K562 (cell line): ENCODE measurements at regions not wholly inside any gene's neighbourhood (a gene's known extent, or its start where the extent isn't known, plus 50 kb on each side); places are given as distances from the start of the nearest gene placed in this dataset.

Experiments used
- ATAC-seq: fragments of 200-7000 bp; cut with Tn5 transposase; 3 replicates; pipeline ENCODE4 v1.9.1; 2020; ENCODE audit warnings: moderate library complexity
- BruUV-seq: library from RNA; stranded (reverse); fragments of 400-500 nt; replicated peaks from 2 replicates; lab custom pipeline; 2021; lab: Mats Ljungman, UMichigan
- CTCF ChIA-PET: fragments of 300-600 bp; formaldehyde crosslinking; extraction: SDS; loops from one replicate; lab custom pipeline; 2021; ENCODE audit warnings: low intra/inter-chr PET ratio; lab: Yijun Ruan, JAX
- POLR2A ChIA-PET: fragments of 300-600, 350-650 bp; sonication (Branson Sonifier 250); formaldehyde crosslinking; extraction: SDS; loops from one replicate; lab custom pipeline; 2021; ENCODE audit warnings: antibody characterized with exemption, inconsistent platforms; lab: Yijun Ruan, JAX
- DNase-seq, 4 experiments: peaks; one replicate each; pipeline versions ENCODE4 v3.0.0 to v3.0.0-alpha.2; 2011 to 2018; ENCODE audit warnings: low spot score in 3 of 4, mixed read lengths in 3 of 4; ENCODE audit errors: extremely low read depth in 1 of 4
- FAIRE-seq: peaks from 2 replicates; lab custom pipeline; 2011; peaks lifted over from hg19 to GRCh38; lab: Jason Lieb, UNC
- H2AFZ ChIP-seq: 2 replicates; pipeline ENCODE4 v1.6.0; 2011; ENCODE audit warnings: low read depth, low read length, control low read depth, inconsistent platforms
- H3K27ac ChIP-seq: fragments of 200-600 bp; 3 replicates; pipeline ENCODE4 v1.8.0; 2011; ENCODE audit warnings: low read depth, mild to moderate bottlenecking, control low read depth, inconsistent platforms, low read length, moderate library complexity, mixed read lengths; ENCODE audit errors: extremely low read depth
- H3K27me3 ChIP-seq, 2 experiments: fragments of 300-600 bp in 1 of 2; 2 replicates in 1 of 2; 3 replicates in 1 of 2; pipeline versions ENCODE4 v1.6.0 to v1.8.0; 2011; ENCODE audit warnings: inconsistent platforms in 2 of 2, low read length in 2 of 2, mild to moderate bottlenecking in 1 of 2, mixed read lengths in 1 of 2, moderate library complexity in 1 of 2; ENCODE audit not compliant: control insufficient read depth in 2 of 2, insufficient read depth in 2 of 2
- H3K36me3 ChIP-seq: fragments of 300-600 bp; 3 replicates; pipeline ENCODE4 v1.8.0; 2011; ENCODE audit warnings: mild to moderate bottlenecking, low read length, inconsistent platforms; ENCODE audit not compliant: control insufficient read depth, insufficient read depth
- H3K4me1 ChIP-seq, 2 experiments: fragments of 200-600 bp in 1 of 2; replicated peaks in 1 of 2; 2 replicates in 1 of 2; 3 replicates in 1 of 2; pipeline versions ENCODE4 v1.5.1 to v1.8.0; 2011; ENCODE audit warnings: inconsistent platforms in 2 of 2, low read length in 2 of 2, mild to moderate bottlenecking in 1 of 2, mixed read lengths in 1 of 2, moderate library complexity in 1 of 2; ENCODE audit not compliant: control insufficient read depth in 2 of 2, insufficient read depth in 2 of 2
- H3K4me2 ChIP-seq: 2 replicates; pipeline ENCODE4 v1.6.1; 2011; ENCODE audit warnings: low read length, control low read depth, inconsistent platforms, mixed read lengths; ENCODE audit not compliant: insufficient read depth
- H3K4me3 ChIP-seq: fragments of 200-600 bp; sonication (generic), shearing (Covaris generic); 2 replicates; pipeline ENCODE4 v1.5.1; 2016; ENCODE audit warnings: control low read depth, inconsistent platforms
- H3K79me2 ChIP-seq: fragments of 200-600 bp; 3 replicates; pipeline ENCODE4 v1.8.0; 2011; ENCODE audit warnings: low read length, inconsistent platforms; ENCODE audit not compliant: control insufficient read depth, insufficient read depth
- H3K9ac ChIP-seq, 2 experiments: 2 replicates each; pipeline versions ENCODE4 v1.6.0 to v1.6.1; 2011; ENCODE audit warnings: low read depth in 2 of 2, low read length in 2 of 2, control low read depth in 1 of 2, inconsistent platforms in 1 of 2, mild to moderate bottlenecking in 1 of 2, mixed read lengths in 1 of 2; ENCODE audit not compliant: insufficient read depth in 1 of 2
- H3K9me1 ChIP-seq: one replicate; pipeline ENCODE4 v1.6.0; 2011; ENCODE audit warnings: inconsistent platforms, mild to moderate bottlenecking, low read length, moderate library complexity; ENCODE audit not compliant: control insufficient read depth, insufficient read depth
- H3K9me3 ChIP-seq: replicated peaks from 2 replicates; pipeline ENCODE4 v1.5.1; 2011; ENCODE audit warnings: low read depth, low read length, inconsistent platforms; ENCODE audit not compliant: control insufficient read depth, insufficient read depth
- H4K20me1 ChIP-seq: replicated peaks from 2 replicates; pipeline ENCODE4 v1.6.1; 2011; ENCODE audit warnings: low read length, inconsistent platforms, mixed read lengths; ENCODE audit not compliant: control insufficient read depth, insufficient read depth
- HDAC3 ChIP-seq: fragments of 450-650 bp; IDR thresholded peaks from 2 replicates; pipeline ENCODE4 v1.6.1; 2018; ENCODE audit warnings: borderline replicate concordance, mild to moderate bottlenecking, moderate library complexity; ENCODE audit not compliant: partially characterized antibody
- IFI16 ChIP-seq: fragments of 250-450 bp; sonication (Bioruptor Pico); IDR thresholded peaks from 2 replicates; pipeline ENCODE4 v2.1.2; 2022; ENCODE audit warnings: mild to moderate bottlenecking, inconsistent platforms
- ZNF24 ChIP-seq: fragments of 450-650 bp; IDR thresholded peaks from 2 replicates; pipeline ENCODE4 v1.6.1; 2016
- ZNF274 ChIP-seq: IDR thresholded peaks from 2 replicates; pipeline ENCODE4 v1.6.1; 2011; ENCODE audit warnings: low read depth, mild to moderate bottlenecking, low read length, moderate library complexity, borderline replicate concordance
- WGBS: fragments of 100-300 bp; shearing (Covaris generic); methylation state at CpG from one replicate; pipeline ENCODE4 v1.1.6; 2016; ENCODE audit warnings: low coverage, mixed read lengths; ENCODE audit not compliant: insufficient coverage; ENCODE audit errors: missing lambda C conversion rate; 5-methylcytosine and 5-hydroxymethylcytosine counted together
- in situ Hi-C: fragments of 300-500 bp; cut with MboI; formaldehyde crosslinking; loops from 4 replicates; pipeline ENCODE4 v1.15.0; 2018; ENCODE audit warnings: inconsistent platforms, mixed read lengths
- intact Hi-C: fragments of 100-400 bp; cut with micrococcal nuclease; formaldehyde crosslinking; loops from 2 replicates; pipeline ENCODE4 v1.14.2; 2022

DNA sequence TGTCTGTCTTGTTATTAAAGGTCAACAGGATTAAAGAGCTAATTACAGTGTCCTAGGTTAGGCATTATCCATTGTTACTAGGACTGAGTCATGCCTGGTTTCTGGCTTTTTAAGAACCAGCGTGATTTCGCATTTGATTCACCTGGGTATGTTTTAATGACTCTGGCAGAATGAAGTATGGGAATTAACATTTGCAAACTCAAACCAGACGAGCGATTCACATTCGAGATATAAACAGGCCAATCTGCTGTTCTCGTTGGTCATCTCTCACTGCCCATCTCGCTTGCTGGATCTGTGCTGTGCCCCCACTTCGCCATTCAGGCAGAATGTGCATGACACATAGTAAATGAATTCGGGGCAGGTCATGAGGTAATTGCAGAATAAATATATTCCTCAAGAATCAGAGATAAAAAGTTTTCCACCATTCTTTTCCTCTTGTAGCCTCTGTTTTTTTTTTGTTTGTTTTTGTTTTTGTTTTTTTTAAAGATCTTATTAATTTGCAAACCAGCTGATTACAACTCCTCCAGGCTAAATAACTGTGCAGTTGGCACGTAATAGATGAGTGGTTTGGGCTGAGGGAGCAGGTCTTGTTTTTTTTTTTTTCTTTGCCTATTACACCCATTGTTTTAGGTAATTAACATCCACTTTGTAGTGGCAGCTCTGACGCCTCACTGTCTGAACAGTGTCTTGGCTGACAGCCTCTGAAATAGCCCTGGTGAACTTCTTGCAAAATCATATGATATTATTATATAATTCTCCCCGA, 313.5 kb upstream of the MSX2 start (continued):
- TF ChIP-seq IFI16 (CRISPR knock-in tag), result no peak

- H4K20me1 ChIP-seq, result no peaks in the 10 kb centered on the region
- in situ Hi-C loops, result no loop called here
- no peak for ATAC-seq
- no peak overlapping the region for H3K27ac ChIP-seq
- no peak for FAIRE-seq
- no peak overlapping the region for H2AFZ ChIP-seq
- no peak overlapping the region for H3K4me3 ChIP-seq
- POLR2A ChIA-PET, result no interaction called here
- 2% methylated on average over 4 of the region's 4 CpGs for WGBS
- no peak overlapping the region for H3K9ac ChIP-seq
- H3K36me3 ChIP-seq, result no peaks in the 10 kb centered on the region
- peaks cover 0 to 4% of the 10 kb centered on the region in 2 experiments; a peak in 1 of 5 replicates for H3K27me3 ChIP-seq
- no peaks in the 10 kb centered on the region for H3K9me3 ChIP-seq
- intact Hi-C loops, result no loop called here
- no peak overlapping the region for H3K4me2 ChIP-seq
- no peaks in the 10 kb centered on the region for H3K4me1 ChIP-seq
- no peak for TF ChIP-seq ZNF274
- DNase-seq, result no peak
- no peaks in the 10 kb centered on the region for H3K9me1 ChIP-seq
- BruUV-seq, result no TSS peak
- CTCF ChIA-PET, result no interaction called here
- H3K79me2 ChIP-seq, result no peaks in the 10 kb centered on the region
Observed at GRCh38 chr5:174411479-174411819, 312.9 kb upstream of the MSX2 start.

DNA sequence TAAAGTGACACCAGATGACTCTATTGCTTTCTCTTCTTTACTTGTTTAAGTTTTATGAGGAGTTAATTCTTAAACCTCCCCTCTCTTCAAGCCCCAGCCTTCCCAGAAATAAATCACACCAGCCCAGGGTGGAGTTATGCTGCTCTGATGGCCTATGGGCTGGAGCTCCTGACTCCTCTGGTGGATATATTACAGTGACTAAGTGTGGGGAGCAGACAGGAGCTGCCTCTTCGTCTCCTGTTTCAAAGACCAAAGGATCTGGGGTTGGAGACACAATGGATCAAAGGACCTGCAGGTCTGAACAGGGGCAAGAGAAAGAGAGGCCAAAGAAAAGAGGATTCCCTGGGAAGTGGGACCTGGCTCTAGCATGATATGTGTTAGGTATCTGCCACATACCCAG, 312.0 kb upstream of the MSX2 start:
- in situ Hi-C loops, result no loop called here
- FAIRE-seq, result no peak
- no peak overlapping the region for H3K27ac ChIP-seq

More for the DNA sequence above, 312.0 kb upstream of the MSX2 start:
- H3K27me3 ChIP-seq, result peaks cover 0 to 4% of the 10 kb centered on the region in 2 experiments; a peak in 1 of 5 replicates
- CTCF ChIA-PET, result no interaction called here
- no peaks in the 10 kb centered on the region for H4K20me1 ChIP-seq
- 0% methylated on average over 1 of the region's 1 CpG for WGBS
- no peaks in the 10 kb centered on the region for H3K9me1 ChIP-seq
- no peak for ATAC-seq
- H3K36me3 ChIP-seq, result no peaks in the 10 kb centered on the region
- H3K4me2 ChIP-seq, result no peak overlapping the region
- intact Hi-C loops, result no loop called here
- POLR2A ChIA-PET, result no interaction called here
- H2AFZ ChIP-seq, result no peak overlapping the region
- BruUV-seq, result no TSS peak
- H3K9me3 ChIP-seq, result no peaks in the 10 kb centered on the region
- H3K4me3 ChIP-seq, result no peak overlapping the region
- H3K4me1 ChIP-seq, result no peaks in the 10 kb centered on the region
- TF ChIP-seq HDAC3 (no peak), ZNF24 (no peak)
- no peak for DNase-seq
- no peak overlapping the region for H3K9ac ChIP-seq
- H3K79me2 ChIP-seq, result no peaks in the 10 kb centered on the region
